SK-N-SH (cell line): ENCODE measurements at regions not wholly inside any gene's neighbourhood (a gene's known extent, or its start where the extent isn't known, plus 50 kb on each side); places are given as distances from the start of the nearest gene placed in this dataset.

Experiments
- CTCF ChIA-PET: fragments of 300-600, 350-600 bp; formaldehyde crosslinking; extraction: SDS; loops from one replicate; lab custom pipeline; 2021; lab: Yijun Ruan, JAX
- POLR2A ChIA-PET: fragments of 350-600 bp; sonication (Branson Sonifier 250); formaldehyde crosslinking; extraction: SDS; loops from one replicate; lab custom pipeline; 2020; ENCODE audit warnings: antibody characterized with exemption, inconsistent platforms; lab: Yijun Ruan, JAX
- DNase-seq: peaks from one replicate; pipeline ENCODE4 v3.0.0; 2012
- H2AFZ ChIP-seq: fragments of 200-600 bp; sonication (generic); 2 replicates; pipeline ENCODE4 v1.8.1; 2016; ENCODE audit warnings: antibody characterized with exemption, mild to moderate bottlenecking, low read depth
- H3F3A ChIP-seq: fragments of 200-600 bp; sonication (generic); replicated peaks from 2 replicates; pipeline ENCODE3; 2016; ENCODE audit warnings: antibody characterized with exemption, mild to moderate bottlenecking; ENCODE audit not compliant: insufficient read depth
- H3K27ac ChIP-seq, 2 experiments: fragments of 200-500 bp in 1 of 2; fragments of 200-600 bp in 1 of 2; sonication (Bioruptor generic) in 1 of 2; sonication (generic), shearing (Covaris generic) in 1 of 2; 2 replicates each; pipeline versions ENCODE4 v1.5.1 to v1.6.1; 2014 to 2016; ENCODE audit warnings: low read depth in 2 of 2, inconsistent platforms in 1 of 2, low read length in 1 of 2, mild to moderate bottlenecking in 1 of 2, mixed read lengths in 1 of 2
- H3K27me3 ChIP-seq: fragments of 200-600 bp; sonication (generic), shearing (Covaris generic); 2 replicates; pipeline ENCODE4 v1.6.1; 2016; ENCODE audit warnings: mixed run types; ENCODE audit not compliant: insufficient read depth
- H3K36me3 ChIP-seq, 2 experiments: fragments of 200-500 bp in 1 of 2; fragments of 200-600 bp in 1 of 2; sonication (Bioruptor generic) in 1 of 2; sonication (generic) in 1 of 2; replicated peaks in 1 of 2; 2 replicates each; pipeline versions ENCODE3 to v1.5.1; 2014 to 2016; ENCODE audit warnings: low read length in 1 of 2, mild to moderate bottlenecking in 1 of 2; ENCODE audit not compliant: insufficient read depth in 2 of 2, control insufficient read depth in 1 of 2
- H3K4me1 ChIP-seq, 2 experiments: fragments of 200-500 bp in 1 of 2; fragments of 200-600 bp in 1 of 2; sonication (Bioruptor generic) in 1 of 2; sonication (generic), shearing (Covaris generic) in 1 of 2; 2 replicates each; pipeline versions ENCODE4 v1.5.1 to v1.6.1; 2014 to 2016; ENCODE audit warnings: low read depth in 1 of 2, low read length in 1 of 2, mixed run types in 1 of 2; ENCODE audit not compliant: insufficient read depth in 2 of 2, control insufficient read depth in 1 of 2
- H3K4me2 ChIP-seq: fragments of 200-600 bp; sonication (generic), shearing (Covaris generic); 2 replicates; pipeline ENCODE4 v1.6.1; 2017; ENCODE audit warnings: mixed run types
- H3K4me3 ChIP-seq, 2 experiments: fragments of 200-500 bp in 1 of 2; fragments of 200-600 bp in 1 of 2; sonication (Bioruptor generic) in 1 of 2; sonication (generic), shearing (Covaris generic) in 1 of 2; 2 replicates each; pipeline versions ENCODE4 v1.5.1 to v1.8.1; 2014 to 2016; ENCODE audit warnings: low read depth in 2 of 2, inconsistent platforms in 1 of 2, low read length in 1 of 2, mild to moderate bottlenecking in 1 of 2, mixed read lengths in 1 of 2, moderate library complexity in 1 of 2
- H3K79me2 ChIP-seq: fragments of 200-600 bp; sonication (generic); 2 replicates; pipeline ENCODE4 v1.8.1; 2017; ENCODE audit warnings: mild to moderate bottlenecking; ENCODE audit not compliant: insufficient read depth
- H3K9ac ChIP-seq: fragments of 200-600 bp; sonication (generic); 2 replicates; pipeline ENCODE4 v1.6.1; 2017; ENCODE audit warnings: mixed run types
- H3K9me2 ChIP-seq: fragments of 200-600 bp; sonication (generic); 2 replicates; pipeline ENCODE4 v1.6.1; 2017; ENCODE audit warnings: mixed run types
- H3K9me3 ChIP-seq: fragments of 200-600 bp; sonication (generic); 2 replicates; pipeline ENCODE4 v1.6.1; 2017; ENCODE audit warnings: mixed run types, mild to moderate bottlenecking, moderate library complexity
- H4K20me1 ChIP-seq: fragments of 200-600 bp; sonication (generic); 2 replicates; pipeline ENCODE4 v1.6.1; 2017; ENCODE audit warnings: mild to moderate bottlenecking, mixed run types; ENCODE audit not compliant: insufficient read depth
- CTCF ChIP-seq: fragments of 200-600 bp; sonication (generic); IDR thresholded peaks from 2 replicates; pipeline ENCODE4 v1.6.1; 2017; ENCODE audit warnings: antibody characterized with exemption, mild to moderate bottlenecking, moderate library complexity
- ELF1 ChIP-seq: IDR thresholded peaks from 2 replicates; pipeline ENCODE4 v1.4.0; 2012
- FOXJ3 ChIP-seq: sonication (generic); formaldehyde crosslinking; IDR thresholded peaks from 2 replicates; pipeline ENCODE4 v1.5.1; 2020; ENCODE audit warnings: mild to moderate bottlenecking, missing genetic modification reagents
- GATA2 ChIP-seq: sonication (generic); formaldehyde crosslinking; IDR thresholded peaks from 2 replicates; pipeline ENCODE4 v1.5.0; 2020; ENCODE audit warnings: mild to moderate bottlenecking, missing genetic modification reagents
- JUND ChIP-seq: IDR thresholded peaks from 2 replicates; pipeline ENCODE4 v1.4.0; 2012
- MXI1 ChIP-seq: IDR thresholded peaks from 2 replicates; pipeline ENCODE4 v1.6.1; 2012; ENCODE audit warnings: mild to moderate bottlenecking, low read depth, low read length, improper control_type of control experiment
- NRF1 ChIP-seq: IDR thresholded peaks from 2 replicates; pipeline ENCODE4 v1.6.1; 2012; ENCODE audit warnings: low read depth, mild to moderate bottlenecking, low read length
- POLR2AphosphoS5 ChIP-seq: IDR thresholded peaks from 2 replicates; pipeline ENCODE4 v1.6.1; 2012; ENCODE audit warnings: low read depth, low read length
- REST ChIP-seq: IDR thresholded peaks from 2 replicates; pipeline ENCODE4 v1.6.1; 2012; ENCODE audit warnings: mild to moderate bottlenecking, low read depth, low read length, moderate library complexity
- RFX5 ChIP-seq: IDR thresholded peaks from 2 replicates; pipeline ENCODE4 v1.6.1; 2012; ENCODE audit warnings: mild to moderate bottlenecking, improper control_type of control experiment, low read length
- SMC3 ChIP-seq: IDR thresholded peaks from 2 replicates; pipeline ENCODE4 v1.6.1; 2012; ENCODE audit warnings: low read depth, low read length, improper control_type of control experiment
- TAF1 ChIP-seq: IDR thresholded peaks from 2 replicates; pipeline ENCODE4 v1.6.1; 2012; ENCODE audit warnings: low read depth, mild to moderate bottlenecking, low read length, moderate library complexity, borderline replicate concordance
- TEAD4 ChIP-seq: IDR thresholded peaks from 2 replicates; pipeline ENCODE4 v1.4.0; 2012; ENCODE audit warnings: mild to moderate bottlenecking, borderline replicate concordance; ENCODE audit not compliant: insufficient read depth
- USF1 ChIP-seq: IDR thresholded peaks from 2 replicates; pipeline ENCODE4 v1.4.0; 2012; ENCODE audit warnings: low read depth, borderline replicate concordance
- YY1 ChIP-seq: IDR thresholded peaks from 2 replicates; pipeline ENCODE4 v1.4.0; 2012; ENCODE audit warnings: low read depth, mild to moderate bottlenecking
- whole genome bisulfite sequencing: methylation state at CpG from one replicate; pipeline ENCODE4 v1.1.6; 2017; ENCODE audit warnings: low lambda C conversion rate; 5-methylcytosine and 5-hydroxymethylcytosine counted together

- Histone ChIP-seq H2AFZ (no peak overlapping the region), H3F3A (no peaks in the 10 kb centered on the region), H3K27ac (no peak overlapping the region), H3K4me1 (no peaks in the 10 kb centered on the region; a peak in 1 of 4 replicates), H3K9me2 (no peaks in the 10 kb centered on the region), H3K36me3 (no peaks in the 10 kb centered on the region), H3K9me3 (no peaks in the 10 kb centered on the region), H3K79me2 (no peaks in the 10 kb centered on the region), H3K4me3 (no peak overlapping the region), H3K9ac (no peak overlapping the region), H4K20me1 (no peaks in the 10 kb centered on the region), H3K27me3 (no peaks in the 10 kb centered on the region), H3K4me2 (no peak overlapping the region)
- 29% methylated on average over 2 of the region's 2 CpGs for WGBS
- POLR2A ChIA-PET: no interaction called here
- TF ChIP-seq REST: no peak
- CTCF ChIA-PET: no interaction called here
- no peak for DNase-seq
These were observed 137.5 kb upstream of the WDR11 start for GRCh38 chr10:120713573-120714205.

- no peak for DNase-seq
- Histone ChIP-seq H3K9ac (no peak overlapping the region), H3K4me2 (no peak overlapping the region), H4K20me1 (no peaks in the 10 kb centered on the region), H3K36me3 (no peaks in the 10 kb centered on the region), H3K4me1 (no peaks in the 10 kb centered on the region; a peak in 1 of 4 replicates), H3K4me3 (no peak overlapping the region), H3K27me3 (no peaks in the 10 kb centered on the region), H3K9me3 (no peaks in the 10 kb centered on the region), H3K9me2 (no peaks in the 10 kb centered on the region), H3K27ac (no peak overlapping the region), H3K79me2 (no peaks in the 10 kb centered on the region), H2AFZ (no peak overlapping the region), H3F3A (no peaks in the 10 kb centered on the region)
- ChIA-PET CTCF (interaction anchor here (0.9 kb wide), 1 partner anchor 21 kb away, joined by 3 read pairs; no protein-coding TSS in a partner anchor), POLR2A (no interaction called here)
- 49% methylated on average over 3 of the region's 3 CpGs for WGBS
- TF ChIP-seq FOXJ3 (CRISPR knock-in tag): no peak
- TF ChIP-seq ELF1: no peak
- TF ChIP-seq USF1: no peak
- TF ChIP-seq SMC3: no peak
- no peak for TF ChIP-seq RFX5
- no peak for TF ChIP-seq YY1
- no peak for TF ChIP-seq TAF1
- no peak for TF ChIP-seq MXI1
- TF ChIP-seq POLR2AphosphoS5: no peak
- TF ChIP-seq CTCF: no peak
- TF ChIP-seq TEAD4: no peak
- TF ChIP-seq NRF1: no peak
- no peak for TF ChIP-seq JUND
- no peak for TF ChIP-seq GATA2 (CRISPR knock-in tag)
These were observed 136.0 kb upstream of the WDR11 start for GRCh38 chr10:120715171-120715570.
